Lower leg skin (tissue), 3 donors: ENCODE measurements at regions not wholly inside any gene's neighbourhood (a gene's known extent, or its start where the extent isn't known, plus 50 kb on each side); places are given as distances from the start of the nearest gene placed in this dataset.

Experiments used
- POLR2A ChIP-seq, 2 donors: fragments of 450-650 bp; IDR thresholded peaks; one replicate each; pipeline ENCODE4 v1.6.1; 2016 to 2017; ENCODE audit warnings: antibody characterized with exemption in 2 of 2, mild to moderate bottlenecking in 1 of 2, moderate library complexity in 1 of 2
- TF ChIP-seq, protein P1 (sequence below), 3 donors: fragments of 450-650 bp; IDR thresholded peaks; one replicate each; pipeline ENCODE4 v1.5.1; 2016; ENCODE audit warnings: antibody characterized with exemption in 3 of 3, mild to moderate bottlenecking in 3 of 3, moderate library complexity in 2 of 3

GRCh38 chr5:159512064-159512463 is 181.8 kb upstream of the IL12B start:
- TF ChIP-seq, protein P1, sequence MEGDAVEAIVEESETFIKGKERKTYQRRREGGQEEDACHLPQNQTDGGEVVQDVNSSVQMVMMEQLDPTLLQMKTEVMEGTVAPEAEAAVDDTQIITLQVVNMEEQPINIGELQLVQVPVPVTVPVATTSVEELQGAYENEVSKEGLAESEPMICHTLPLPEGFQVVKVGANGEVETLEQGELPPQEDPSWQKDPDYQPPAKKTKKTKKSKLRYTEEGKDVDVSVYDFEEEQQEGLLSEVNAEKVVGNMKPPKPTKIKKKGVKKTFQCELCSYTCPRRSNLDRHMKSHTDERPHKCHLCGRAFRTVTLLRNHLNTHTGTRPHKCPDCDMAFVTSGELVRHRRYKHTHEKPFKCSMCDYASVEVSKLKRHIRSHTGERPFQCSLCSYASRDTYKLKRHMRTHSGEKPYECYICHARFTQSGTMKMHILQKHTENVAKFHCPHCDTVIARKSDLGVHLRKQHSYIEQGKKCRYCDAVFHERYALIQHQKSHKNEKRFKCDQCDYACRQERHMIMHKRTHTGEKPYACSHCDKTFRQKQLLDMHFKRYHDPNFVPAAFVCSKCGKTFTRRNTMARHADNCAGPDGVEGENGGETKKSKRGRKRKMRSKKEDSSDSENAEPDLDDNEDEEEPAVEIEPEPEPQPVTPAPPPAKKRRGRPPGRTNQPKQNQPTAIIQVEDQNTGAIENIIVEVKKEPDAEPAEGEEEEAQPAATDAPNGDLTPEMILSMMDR (IDR thresholded peaks at IDR 0.05), result no peak
- TF ChIP-seq POLR2A (IDR thresholded peaks at IDR 0.05), result no peak
